Naive thymus-derived CD8-positive, alpha-beta T cell (primary cell): ENCODE measurements at regions not wholly inside any gene's neighbourhood (a gene's known extent, or its start where the extent isn't known, plus 50 kb on each side); places are given as distances from the start of the nearest gene placed in this dataset.

Source experiments
- ATAC-seq, 2 donors: fragments of 150-1000 bp; cut with Tn5 transposase in 1 of 2; sonication (Bioruptor Pico), chemical (Tn5 transposase) in 1 of 2; 1 replicate in 1 of 2; 2 replicates in 1 of 2; pipeline ENCODE4 v1.10.0; 2021; ENCODE audit warnings: mild to moderate bottlenecking in 2 of 2, moderate library complexity in 2 of 2
- POLR2A ChIA-PET: fragments of 350-600 bp; sonication (Branson Sonifier 250); formaldehyde crosslinking; loops from one replicate; lab custom pipeline; 2021; ENCODE audit warnings: antibody characterized with exemption; lab: Charles Lee
- DNase-seq, 10 donors: peaks; one replicate each; pipeline versions ENCODE4 v3.0.0 to v3.0.0-alpha.2; 2020 to 2022
- H3K27ac Mint-ChIP-seq, 10 donors: one replicate each; pipeline ENCODE4 v1.8.0; 2020 to 2022; ENCODE audit warnings: mild to moderate bottlenecking in 10 of 10, mixed read lengths in 10 of 10, moderate library complexity in 4 of 10, inconsistent platforms in 1 of 10
- H3K27me3 Mint-ChIP-seq, 5 donors: one replicate each; pipeline ENCODE4 v1.8.0; 2021 to 2022; ENCODE audit warnings: mixed read lengths in 5 of 5
- H3K36me3 Mint-ChIP-seq, 3 donors: one replicate each; pipeline ENCODE4 v1.8.0; 2020 to 2022; ENCODE audit warnings: mixed read lengths in 3 of 3, mild to moderate bottlenecking in 2 of 3, inconsistent platforms in 1 of 3
- H3K4me1 Mint-ChIP-seq, 4 donors: one replicate each; pipeline ENCODE4 v1.8.0; 2021 to 2022; ENCODE audit warnings: mixed read lengths in 4 of 4
- H3K4me3 Mint-ChIP-seq, 10 donors: one replicate each; pipeline ENCODE4 v1.8.0; 2020 to 2022; ENCODE audit warnings: mild to moderate bottlenecking in 10 of 10, mixed read lengths in 10 of 10, moderate library complexity in 6 of 10, inconsistent platforms in 1 of 10
- H3K9me3 Mint-ChIP-seq, 9 donors: one replicate each; pipeline ENCODE4 v1.8.0; 2020 to 2022; ENCODE audit warnings: mixed read lengths in 9 of 9, mild to moderate bottlenecking in 3 of 9, inconsistent platforms in 1 of 9, moderate library complexity in 1 of 9

- H3K4me3 Mint-ChIP-seq, result no peak overlapping the region
- H3K27ac Mint-ChIP-seq, result no peak overlapping the region
- H3K4me1 Mint-ChIP-seq, result no peaks in the 10 kb centered on the region
- H3K36me3 Mint-ChIP-seq, result peaks cover 0 to 1% (median 0%) of the 10 kb centered on the region in 3 donors
- no peak for ATAC-seq
- DNase-seq, result no peak
- POLR2A ChIA-PET, result no interaction called here
- H3K27me3 Mint-ChIP-seq, result no peaks in the 10 kb centered on the region
- peaks cover 0 to 18% (median 9%) of the 10 kb centered on the region in 9 donors for H3K9me3 Mint-ChIP-seq
Measured at GRCh38 chr2:164198256-164198655, 423.0 kb downstream of the GRB14 start.

- no peak overlapping the region for H3K4me3 Mint-ChIP-seq
- no peaks in the 10 kb centered on the region for H3K27me3 Mint-ChIP-seq
- POLR2A ChIA-PET, result no interaction called here
- DNase-seq, result no peak
- H3K4me1 Mint-ChIP-seq, result no peaks in the 10 kb centered on the region
- no peak overlapping the region for H3K27ac Mint-ChIP-seq
- no peak for ATAC-seq
- peaks cover 0 to 16% (median 8%) of the 10 kb centered on the region in 9 donors for H3K9me3 Mint-ChIP-seq
- H3K36me3 Mint-ChIP-seq, result peaks cover 0 to 1% (median 0%) of the 10 kb centered on the region in 3 donors
Measured at GRCh38 chr2:164190700-164191099, 430.6 kb downstream of the GRB14 start.

- Mint-ChIP-seq H3K4me1 (no peaks in the 10 kb centered on the region), H3K27ac (no peak overlapping the region), H3K9me3 (peaks cover 0 to 24% (median 12%) of the 10 kb centered on the region in 9 donors), H3K36me3 (no peaks in the 10 kb centered on the region), H3K27me3 (no peaks in the 10 kb centered on the region), H3K4me3 (no peak overlapping the region)
- POLR2A ChIA-PET, result no interaction called here
- ATAC-seq (no peak), DNase-seq (no peak)
Measured at GRCh38 chr2:164189851-164190250, 431.4 kb downstream of the GRB14 start.

- Mint-ChIP-seq H3K4me1 (no peaks in the 10 kb centered on the region), H3K9me3 (peaks cover 2 to 17% (median 11%) of the 10 kb centered on the region in 9 donors), H3K36me3 (no peaks in the 10 kb centered on the region), H3K27me3 (no peaks in the 10 kb centered on the region), H3K4me3 (no peak overlapping the region), H3K27ac (no peak overlapping the region)
- no peak for ATAC-seq
- POLR2A ChIA-PET, result no interaction called here
- no peak for DNase-seq
Measured at GRCh38 chr2:164187121-164187520, 434.2 kb downstream of the GRB14 start.

- Mint-ChIP-seq H3K36me3 (no peaks in the 10 kb centered on the region), H3K27me3 (no peaks in the 10 kb centered on the region), H3K27ac (no peak overlapping the region), H3K4me1 (no peaks in the 10 kb centered on the region), H3K4me3 (no peak overlapping the region), H3K9me3 (peaks cover 2 to 17% (median 11%) of the 10 kb centered on the region in 9 donors)
- POLR2A ChIA-PET, result no interaction called here
- ATAC-seq, result no peak
- DNase-seq, result no peak
Measured at GRCh38 chr2:164186591-164186990, 434.7 kb downstream of the GRB14 start.

- POLR2A ChIA-PET, result no interaction called here
- Mint-ChIP-seq H3K4me1 (no peaks in the 10 kb centered on the region), H3K36me3 (no peaks in the 10 kb centered on the region), H3K4me3 (no peak overlapping the region), H3K27me3 (no peaks in the 10 kb centered on the region), H3K27ac (no peak overlapping the region), H3K9me3 (peaks cover 0 to 41% (median 6%) of the 10 kb centered on the region in 9 donors)
- no peak for ATAC-seq
- no peak for DNase-seq
Measured at GRCh38 chr2:164182116-164182627, 439.1 kb downstream of the GRB14 start.

- no peak for DNase-seq
- POLR2A ChIA-PET, result no interaction called here
- no peaks in the 10 kb centered on the region for H3K27me3 Mint-ChIP-seq
- no peak for ATAC-seq
- H3K27ac Mint-ChIP-seq, result no peak overlapping the region
- H3K4me1 Mint-ChIP-seq, result no peaks in the 10 kb centered on the region
- no peak overlapping the region for H3K4me3 Mint-ChIP-seq
- H3K36me3 Mint-ChIP-seq, result no peaks in the 10 kb centered on the region
- peaks cover 0 to 35% (median 7%) of the 10 kb centered on the region in 9 donors for H3K9me3 Mint-ChIP-seq
Measured at GRCh38 chr2:164178835-164179465, 442.3 kb downstream of the GRB14 start.

- ATAC-seq, result no peak
- Mint-ChIP-seq H3K4me1 (no peaks in the 10 kb centered on the region), H3K4me3 (no peak overlapping the region), H3K36me3 (no peaks in the 10 kb centered on the region), H3K27me3 (no peaks in the 10 kb centered on the region), H3K9me3 (peaks cover 1 to 17% (median 4%) of the 10 kb centered on the region in 9 donors), H3K27ac (no peak overlapping the region)
- DNase-seq, result no peak
- POLR2A ChIA-PET, result no interaction called here
Measured at GRCh38 chr2:164164602-164165001, 428.8 kb upstream of the FIGN start.

GRCh38 chr2:164155558-164155957, 419.8 kb upstream of the FIGN start:
- no peak overlapping the region for H3K27ac Mint-ChIP-seq

GRCh38 chr2:164151522-164151921, 415.7 kb upstream of the FIGN start:
- Mint-ChIP-seq H3K4me3 (no peak overlapping the region), H3K27ac (no peak overlapping the region), H3K27me3 (no peaks in the 10 kb centered on the region), H3K36me3 (no peaks in the 10 kb centered on the region), H3K4me1 (no peaks in the 10 kb centered on the region), H3K9me3 (peaks cover 0 to 16% (median 1%) of the 10 kb centered on the region in 9 donors)
- POLR2A ChIA-PET, result no interaction called here
- DNase-seq (no peak), ATAC-seq (no peak)

More at GRCh38 chr2:164155558-164155957, 419.8 kb upstream of the FIGN start:
- DNase-seq, result no peak
- H3K36me3 Mint-ChIP-seq, result no peaks in the 10 kb centered on the region
- H3K4me3 Mint-ChIP-seq, result no peak overlapping the region
- H3K4me1 Mint-ChIP-seq, result no peaks in the 10 kb centered on the region
- H3K27me3 Mint-ChIP-seq, result no peaks in the 10 kb centered on the region
- H3K9me3 Mint-ChIP-seq, result peaks cover 0 to 16% (median under 1%) of the 10 kb centered on the region in 9 donors
- POLR2A ChIA-PET, result no interaction called here
- ATAC-seq, result no peak

GRCh38 chr2:164150604-164151003, 414.8 kb upstream of the FIGN start:
- no peaks in the 10 kb centered on the region for H3K36me3 Mint-ChIP-seq
- no peaks in the 10 kb centered on the region for H3K27me3 Mint-ChIP-seq
- H3K4me3 Mint-ChIP-seq, result no peak overlapping the region
- DNase-seq (no peak), ATAC-seq (no peak)
- peaks cover 0 to 16% (median 1%) of the 10 kb centered on the region in 9 donors for H3K9me3 Mint-ChIP-seq
- POLR2A ChIA-PET, result no interaction called here
- no peaks in the 10 kb centered on the region for H3K4me1 Mint-ChIP-seq
- no peak overlapping the region for H3K27ac Mint-ChIP-seq

GRCh38 chr2:164146441-164146840, 410.6 kb upstream of the FIGN start:
- ATAC-seq, result no peak
- Mint-ChIP-seq H3K27me3 (no peaks in the 10 kb centered on the region), H3K4me1 (no peaks in the 10 kb centered on the region), H3K36me3 (no peaks in the 10 kb centered on the region), H3K4me3 (no peak overlapping the region), H3K9me3 (peaks cover 0 to 10% (median 1%) of the 10 kb centered on the region in 9 donors), H3K27ac (no peak overlapping the region)
- no peak for DNase-seq
- POLR2A ChIA-PET, result no interaction called here

GRCh38 chr2:164145093-164145987, 409.5 kb upstream of the FIGN start:
- ATAC-seq (no peak), DNase-seq (no peak)
- H3K36me3 Mint-ChIP-seq, result no peaks in the 10 kb centered on the region
- no peaks in the 10 kb centered on the region for H3K27me3 Mint-ChIP-seq
- no peak overlapping the region for H3K27ac Mint-ChIP-seq
- H3K4me3 Mint-ChIP-seq, result no peak overlapping the region
- POLR2A ChIA-PET, result no interaction called here
- peaks cover 0 to 10% (median 0%) of the 10 kb centered on the region in 9 donors for H3K9me3 Mint-ChIP-seq
- no peaks in the 10 kb centered on the region for H3K4me1 Mint-ChIP-seq
